Gastrocnemius medialis (tissue), 4 donors: ENCODE measurements at regions not wholly inside any gene's neighbourhood (a gene's known extent, or its start where the extent isn't known, plus 50 kb on each side); places are given as distances from the start of the nearest gene placed in this dataset.
"Not testable (repeated sequence)": the region's sequence is repeated elsewhere in the genome, so short reads cannot be mapped to it uniquely, and the experiment has no call there.

Source experiments
- CTCF ChIP-seq, 5 experiments: fragments of 450-650 bp in 3 of 5; fragments of 200-600 bp in 2 of 5; sonication (generic) in 2 of 5; IDR thresholded peaks in 4 of 5; conservative IDR thresholded peaks in 1 of 5; 1 replicate in 4 of 5; 2 replicates in 1 of 5; pipeline ENCODE4 v1.5.1; 2016 to 2019; ENCODE audit warnings: antibody characterized with exemption in 5 of 5, mild to moderate bottlenecking in 3 of 5, moderate library complexity in 3 of 5
- POLR2A ChIP-seq, 2 donors: fragments of 450-650 bp; IDR thresholded peaks; one replicate each; pipeline ENCODE4 v1.6.1; 2017; ENCODE audit warnings: antibody characterized with exemption in 2 of 2, mild to moderate bottlenecking in 2 of 2, moderate library complexity in 2 of 2

- TF ChIP-seq CTCF (IDR thresholded peaks at IDR 0.05 in 4 of 5, conservative IDR thresholded peaks at IDR 0.05 in 1 of 5); POLR2A (IDR thresholded peaks at IDR 0.05): not testable (repeated sequence)
Observed at GRCh38 chr1:182316454-182316853, 75.1 kb downstream of the GLUL start.
